Liver (tissue), 8 donors: ENCODE measurements at regions not wholly inside any gene's neighbourhood (a gene's known extent, or its start where the extent isn't known, plus 50 kb on each side); places are given as distances from the start of the nearest gene placed in this dataset.

Source experiments
- DNase-seq: peaks from one replicate; pipeline ENCODE4 v3.0.0-alpha.2; 2017; ENCODE audit warnings: low spot score
- H3K27ac ChIP-seq, 2 donors: one replicate each; pipeline ENCODE4 v1.7.0; 2013; ENCODE audit warnings: inconsistent platforms in 2 of 2, low read length in 2 of 2, control low read depth in 1 of 2, low read depth in 1 of 2, mild to moderate bottlenecking in 1 of 2
- H3K27me3 ChIP-seq, 4 donors: one replicate each; pipeline versions ENCODE4 v1.6.1 to v1.7.0; 2013; ENCODE audit warnings: low read length in 3 of 4, inconsistent platforms in 1 of 4, mild to moderate bottlenecking in 1 of 4, moderate library complexity in 1 of 4; ENCODE audit not compliant: control insufficient read depth in 4 of 4, insufficient read depth in 4 of 4
- H3K36me3 ChIP-seq, 4 donors: one replicate each; pipeline versions ENCODE4 v1.6.1 to v1.7.0; 2013; ENCODE audit warnings: low read length in 3 of 4, mild to moderate bottlenecking in 3 of 4, low read depth in 1 of 4, moderate library complexity in 1 of 4; ENCODE audit not compliant: control insufficient read depth in 4 of 4, insufficient read depth in 3 of 4
- H3K4me1 ChIP-seq, 4 donors: one replicate each; pipeline versions ENCODE4 v1.6.1 to v1.7.0; 2013; ENCODE audit warnings: low read length in 3 of 4, mild to moderate bottlenecking in 3 of 4, moderate library complexity in 1 of 4; ENCODE audit not compliant: control insufficient read depth in 4 of 4, insufficient read depth in 4 of 4
- H3K4me3 ChIP-seq, 3 donors: one replicate each; pipeline versions ENCODE4 v1.6.1 to v1.7.0; 2013; ENCODE audit warnings: low read length in 3 of 3, control low read depth in 1 of 3, low read depth in 1 of 3, mild to moderate bottlenecking in 1 of 3
- H3K9ac ChIP-seq, 2 donors: one replicate each; pipeline ENCODE4 v1.7.0; 2013; ENCODE audit warnings: low read length in 2 of 2, mild to moderate bottlenecking in 2 of 2, moderate library complexity in 2 of 2, control low read depth in 1 of 2, low read depth in 1 of 2
- H3K9me3 ChIP-seq, 4 donors: one replicate each; pipeline versions ENCODE4 v1.6.1 to v1.7.0; 2013; ENCODE audit warnings: low read length in 3 of 4; ENCODE audit not compliant: control insufficient read depth in 4 of 4
- EGR1 ChIP-seq, 2 donors: IDR thresholded peaks; 2 replicates each; pipeline ENCODE4 v1.6.1; 2016 to 2018; ENCODE audit warnings: antibody characterized with exemption in 2 of 2, low read depth in 2 of 2
- FOXA1 ChIP-seq: IDR thresholded peaks from 2 replicates; pipeline ENCODE4 v1.6.1; 2016; ENCODE audit warnings: antibody characterized with exemption
- FOXA2 ChIP-seq: IDR thresholded peaks from 2 replicates; pipeline ENCODE4 v1.6.1; 2016; ENCODE audit warnings: antibody characterized with exemption
- GABPA ChIP-seq, 2 donors: IDR thresholded peaks in 1 of 2; conservative IDR thresholded peaks in 1 of 2; 2 replicates each; pipeline ENCODE4 v1.6.1; 2016; ENCODE audit warnings: antibody characterized with exemption in 2 of 2, mild to moderate bottlenecking in 1 of 2, moderate library complexity in 1 of 2
- HNF4A ChIP-seq, 2 donors: conservative IDR thresholded peaks; 2 replicates each; pipeline ENCODE4 v1.6.1; 2016; ENCODE audit warnings: antibody characterized with exemption in 2 of 2, mild to moderate bottlenecking in 2 of 2
- HNF4G ChIP-seq: IDR thresholded peaks from 2 replicates; pipeline ENCODE4 v1.6.1; 2016; ENCODE audit warnings: antibody characterized with exemption
- JUND ChIP-seq, 2 donors: IDR thresholded peaks; 2 replicates each; pipeline ENCODE4 v1.6.1; 2016; ENCODE audit warnings: antibody characterized with exemption in 2 of 2
- NR2F2 ChIP-seq: IDR thresholded peaks from 2 replicates; pipeline ENCODE4 v1.6.1; 2016; ENCODE audit warnings: antibody characterized with exemption
- RAD21 ChIP-seq, 2 donors: IDR thresholded peaks; 2 replicates each; pipeline ENCODE4 v1.6.1; 2016; ENCODE audit warnings: antibody characterized with exemption in 2 of 2, mild to moderate bottlenecking in 2 of 2
- RXRA ChIP-seq, 2 donors: IDR thresholded peaks; 2 replicates each; pipeline ENCODE4 v1.6.1; 2017 to 2018; ENCODE audit warnings: antibody characterized with exemption in 2 of 2, mild to moderate bottlenecking in 1 of 2
- SP1 ChIP-seq: IDR thresholded peaks from 2 replicates; pipeline ENCODE4 v1.6.1; 2018; ENCODE audit warnings: antibody characterized with exemption, mild to moderate bottlenecking
- TAF1 ChIP-seq: conservative IDR thresholded peaks from 2 replicates; pipeline ENCODE4 v1.6.1; 2016; ENCODE audit warnings: antibody characterized with exemption, mild to moderate bottlenecking
- YY1 ChIP-seq: IDR thresholded peaks from 2 replicates; pipeline ENCODE4 v1.6.1; 2016; ENCODE audit warnings: antibody characterized with exemption, mild to moderate bottlenecking
- WGBS: extraction: QIAGEN DNeasy Blood & Tissue Kit; methylation state at CpG from one replicate; pipeline ENCODE4 v1.1.7; 2013; 5-methylcytosine and 5-hydroxymethylcytosine counted together
- TF ChIP-seq, protein P1 (sequence below): IDR thresholded peaks from 2 replicates; pipeline ENCODE4 v1.6.1; 2016; ENCODE audit warnings: antibody characterized with exemption, mild to moderate bottlenecking
- TF ChIP-seq, protein P2 (sequence below): IDR thresholded peaks from 2 replicates; pipeline ENCODE4 v1.6.1; 2016; ENCODE audit warnings: antibody characterized with exemption
- TF ChIP-seq, protein P3 (sequence below): IDR thresholded peaks from 2 replicates; pipeline ENCODE4 v1.6.1; 2016; ENCODE audit warnings: antibody characterized with exemption
- TF ChIP-seq, protein P4 (sequence below): IDR thresholded peaks from 2 replicates; pipeline ENCODE4 v1.6.1; 2016; ENCODE audit warnings: antibody characterized with exemption
- TF ChIP-seq, protein P5 (sequence below): fragments of 150-350 bp; IDR thresholded peaks from 2 replicates; pipeline ENCODE4 v1.5.1; 2017; ENCODE audit warnings: improper control_type of control experiment, low read depth, low read length; ENCODE audit not compliant: missing input control
- donor health status: healthy.
- donor health status: healthy.
- donor health status: healthy.
- donor health status: healthy.
- donor health status: healthy.

DNA sequence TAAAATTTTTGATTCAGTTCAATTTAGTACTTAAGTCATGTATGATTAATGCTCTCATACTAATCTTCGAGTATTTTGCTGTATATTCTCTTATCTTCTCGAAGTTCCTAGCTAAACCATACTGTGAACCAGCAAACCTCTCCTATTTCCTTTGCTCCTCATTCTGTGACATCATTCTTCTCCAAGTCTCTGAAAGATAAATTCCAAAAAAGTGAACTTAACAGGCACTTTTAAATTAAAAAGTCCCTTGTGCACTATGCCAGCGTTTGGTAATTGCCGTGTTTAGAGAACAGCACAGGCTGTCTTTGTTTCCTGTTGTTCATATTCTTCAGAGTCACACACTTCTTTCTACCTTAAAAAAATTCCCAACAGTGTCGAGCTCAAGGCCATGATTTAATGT, 188.4 kb upstream of the PHACTR1 start (continued):
- TF ChIP-seq, protein P1, sequence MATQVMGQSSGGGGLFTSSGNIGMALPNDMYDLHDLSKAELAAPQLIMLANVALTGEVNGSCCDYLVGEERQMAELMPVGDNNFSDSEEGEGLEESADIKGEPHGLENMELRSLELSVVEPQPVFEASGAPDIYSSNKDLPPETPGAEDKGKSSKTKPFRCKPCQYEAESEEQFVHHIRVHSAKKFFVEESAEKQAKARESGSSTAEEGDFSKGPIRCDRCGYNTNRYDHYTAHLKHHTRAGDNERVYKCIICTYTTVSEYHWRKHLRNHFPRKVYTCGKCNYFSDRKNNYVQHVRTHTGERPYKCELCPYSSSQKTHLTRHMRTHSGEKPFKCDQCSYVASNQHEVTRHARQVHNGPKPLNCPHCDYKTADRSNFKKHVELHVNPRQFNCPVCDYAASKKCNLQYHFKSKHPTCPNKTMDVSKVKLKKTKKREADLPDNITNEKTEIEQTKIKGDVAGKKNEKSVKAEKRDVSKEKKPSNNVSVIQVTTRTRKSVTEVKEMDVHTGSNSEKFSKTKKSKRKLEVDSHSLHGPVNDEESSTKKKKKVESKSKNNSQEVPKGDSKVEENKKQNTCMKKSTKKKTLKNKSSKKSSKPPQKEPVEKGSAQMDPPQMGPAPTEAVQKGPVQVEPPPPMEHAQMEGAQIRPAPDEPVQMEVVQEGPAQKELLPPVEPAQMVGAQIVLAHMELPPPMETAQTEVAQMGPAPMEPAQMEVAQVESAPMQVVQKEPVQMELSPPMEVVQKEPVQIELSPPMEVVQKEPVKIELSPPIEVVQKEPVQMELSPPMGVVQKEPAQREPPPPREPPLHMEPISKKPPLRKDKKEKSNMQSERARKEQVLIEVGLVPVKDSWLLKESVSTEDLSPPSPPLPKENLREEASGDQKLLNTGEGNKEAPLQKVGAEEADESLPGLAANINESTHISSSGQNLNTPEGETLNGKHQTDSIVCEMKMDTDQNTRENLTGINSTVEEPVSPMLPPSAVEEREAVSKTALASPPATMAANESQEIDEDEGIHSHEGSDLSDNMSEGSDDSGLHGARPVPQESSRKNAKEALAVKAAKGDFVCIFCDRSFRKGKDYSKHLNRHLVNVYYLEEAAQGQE: no peak
- TF ChIP-seq JUND (IDR thresholded peaks at IDR 0.05): no peak
- no peak for TF ChIP-seq YY1
- no peak for TF ChIP-seq SP1

DNA sequence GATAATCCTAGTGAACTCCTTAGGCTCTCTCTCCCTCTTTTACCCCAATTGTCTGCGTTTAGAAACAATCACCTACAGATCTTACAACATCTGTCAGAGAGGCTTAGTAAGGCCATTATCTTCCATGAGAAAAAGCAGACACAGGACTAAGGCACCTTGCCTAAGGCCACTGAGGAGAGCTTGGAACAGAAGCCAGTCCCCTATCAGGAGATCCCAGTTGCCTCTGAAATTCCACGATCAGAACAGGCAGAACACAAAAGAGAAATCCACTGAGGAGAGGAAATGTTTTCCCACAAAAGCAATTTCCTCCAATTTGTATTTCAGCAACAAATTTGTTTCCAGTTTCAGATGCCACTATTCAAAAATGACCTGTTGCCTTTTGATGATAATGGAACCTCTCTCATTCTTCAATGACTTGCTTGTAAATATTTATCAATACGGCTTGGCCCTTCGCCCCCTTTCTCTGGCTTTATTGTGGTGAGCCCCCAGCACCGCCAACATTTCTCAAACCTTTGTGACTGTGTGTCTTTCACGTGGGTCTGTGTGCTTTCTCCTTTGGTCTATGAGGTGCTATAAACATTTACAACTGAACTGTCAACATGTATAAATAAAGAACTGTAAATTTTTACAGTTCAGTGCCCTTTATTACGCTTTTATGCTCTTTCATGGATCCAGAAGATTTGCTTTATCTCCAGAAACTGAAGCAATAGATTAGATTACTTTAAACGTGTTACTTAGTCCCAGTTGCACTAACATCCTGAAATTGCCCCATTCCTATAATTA, 187.8 kb upstream of the PHACTR1 start:
- no peaks in the 10 kb centered on the region for H3K36me3 ChIP-seq
- H3K4me1 ChIP-seq: peaks cover 0 to 1% (median 0%) of the 10 kb centered on the region in 4 donors
- WGBS: 60% methylated on average over 8 of the region's 8 CpGs
- H3K9ac ChIP-seq: no peak overlapping the region
- DNase-seq: no peak
- H3K27ac ChIP-seq: no peak overlapping the region
- no peaks in the 10 kb centered on the region for H3K9me3 ChIP-seq
- no peaks in the 10 kb centered on the region for H3K27me3 ChIP-seq
- H3K4me3 ChIP-seq: no peak overlapping the region
- TF ChIP-seq GABPA (IDR thresholded peaks at IDR 0.05 in 1 of 2, conservative IDR thresholded peaks at IDR 0.05 in 1 of 2) (no peak), HNF4G (no peak), FOXA2 (no peak), FOXA1 (no peak), YY1 (no peak), EGR1 (IDR thresholded peaks at IDR 0.05; ENCODE audit: low read depth in 2 of 2) (no peak), TAF1 (no peak), RXRA (IDR thresholded peaks at IDR 0.05) (no peak), HNF4A (conservative IDR thresholded peaks at IDR 0.05) (no peak), NR2F2 (no peak), JUND (IDR thresholded peaks at IDR 0.05) (no peak), SP1 (no peak), RAD21 (IDR thresholded peaks at IDR 0.05) (no peak)
- TF ChIP-seq, protein P2, sequence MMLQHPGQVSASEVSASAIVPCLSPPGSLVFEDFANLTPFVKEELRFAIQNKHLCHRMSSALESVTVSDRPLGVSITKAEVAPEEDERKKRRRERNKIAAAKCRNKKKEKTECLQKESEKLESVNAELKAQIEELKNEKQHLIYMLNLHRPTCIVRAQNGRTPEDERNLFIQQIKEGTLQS: no peak
- TF ChIP-seq, protein P1: no peak
- TF ChIP-seq, protein P3, sequence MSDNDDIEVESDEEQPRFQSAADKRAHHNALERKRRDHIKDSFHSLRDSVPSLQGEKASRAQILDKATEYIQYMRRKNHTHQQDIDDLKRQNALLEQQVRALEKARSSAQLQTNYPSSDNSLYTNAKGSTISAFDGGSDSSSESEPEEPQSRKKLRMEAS: no peak
- TF ChIP-seq, protein P4, sequence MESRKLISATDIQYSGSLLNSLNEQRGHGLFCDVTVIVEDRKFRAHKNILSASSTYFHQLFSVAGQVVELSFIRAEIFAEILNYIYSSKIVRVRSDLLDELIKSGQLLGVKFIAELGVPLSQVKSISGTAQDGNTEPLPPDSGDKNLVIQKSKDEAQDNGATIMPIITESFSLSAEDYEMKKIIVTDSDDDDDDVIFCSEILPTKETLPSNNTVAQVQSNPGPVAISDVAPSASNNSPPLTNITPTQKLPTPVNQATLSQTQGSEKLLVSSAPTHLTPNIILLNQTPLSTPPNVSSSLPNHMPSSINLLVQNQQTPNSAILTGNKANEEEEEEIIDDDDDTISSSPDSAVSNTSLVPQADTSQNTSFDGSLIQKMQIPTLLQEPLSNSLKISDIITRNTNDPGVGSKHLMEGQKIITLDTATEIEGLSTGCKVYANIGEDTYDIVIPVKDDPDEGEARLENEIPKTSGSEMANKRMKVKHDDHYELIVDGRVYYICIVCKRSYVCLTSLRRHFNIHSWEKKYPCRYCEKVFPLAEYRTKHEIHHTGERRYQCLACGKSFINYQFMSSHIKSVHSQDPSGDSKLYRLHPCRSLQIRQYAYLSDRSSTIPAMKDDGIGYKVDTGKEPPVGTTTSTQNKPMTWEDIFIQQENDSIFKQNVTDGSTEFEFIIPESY: no peak
- TF ChIP-seq, protein P5, sequence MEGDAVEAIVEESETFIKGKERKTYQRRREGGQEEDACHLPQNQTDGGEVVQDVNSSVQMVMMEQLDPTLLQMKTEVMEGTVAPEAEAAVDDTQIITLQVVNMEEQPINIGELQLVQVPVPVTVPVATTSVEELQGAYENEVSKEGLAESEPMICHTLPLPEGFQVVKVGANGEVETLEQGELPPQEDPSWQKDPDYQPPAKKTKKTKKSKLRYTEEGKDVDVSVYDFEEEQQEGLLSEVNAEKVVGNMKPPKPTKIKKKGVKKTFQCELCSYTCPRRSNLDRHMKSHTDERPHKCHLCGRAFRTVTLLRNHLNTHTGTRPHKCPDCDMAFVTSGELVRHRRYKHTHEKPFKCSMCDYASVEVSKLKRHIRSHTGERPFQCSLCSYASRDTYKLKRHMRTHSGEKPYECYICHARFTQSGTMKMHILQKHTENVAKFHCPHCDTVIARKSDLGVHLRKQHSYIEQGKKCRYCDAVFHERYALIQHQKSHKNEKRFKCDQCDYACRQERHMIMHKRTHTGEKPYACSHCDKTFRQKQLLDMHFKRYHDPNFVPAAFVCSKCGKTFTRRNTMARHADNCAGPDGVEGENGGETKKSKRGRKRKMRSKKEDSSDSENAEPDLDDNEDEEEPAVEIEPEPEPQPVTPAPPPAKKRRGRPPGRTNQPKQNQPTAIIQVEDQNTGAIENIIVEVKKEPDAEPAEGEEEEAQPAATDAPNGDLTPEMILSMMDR: no peak
